Lung (tissue), 11 donors: ENCODE measurements at regions not wholly inside any gene's neighbourhood (a gene's known extent, or its start where the extent isn't known, plus 50 kb on each side); places are given as distances from the start of the nearest gene placed in this dataset.
"Not testable (repeated sequence)": the region's sequence is repeated elsewhere in the genome, so short reads cannot be mapped to it uniquely, and the experiment has no call there.

Source experiments
- ATAC-seq: fragments of 200-7000 bp; cut with Tn5 transposase; one replicate; pipeline ENCODE4 v1.9.1; 2020; ENCODE audit warnings: moderate number of reproducible peaks; ENCODE audit not compliant: insufficient read depth, low FRiP score
- DNase-seq, 3 donors: peaks; one replicate each; pipeline ENCODE4 v3.0.0-alpha.2; 2013 to 2017
- H3K27ac ChIP-seq, 2 donors: one replicate each; pipeline ENCODE4 v1.5.1; 2013; ENCODE audit warnings: mild to moderate bottlenecking in 2 of 2, moderate library complexity in 2 of 2, control low read depth in 1 of 2, inconsistent platforms in 1 of 2, low read depth in 1 of 2, low read length in 1 of 2
- H3K27me3 ChIP-seq, 3 donors: one replicate each; pipeline ENCODE4 v1.5.1; 2013; ENCODE audit warnings: low read length in 2 of 3; ENCODE audit not compliant: control insufficient read depth in 3 of 3, insufficient read depth in 3 of 3
- H3K36me3 ChIP-seq, 4 donors: one replicate each; pipeline ENCODE4 v1.5.1; 2013; ENCODE audit warnings: low read length in 4 of 4, mild to moderate bottlenecking in 1 of 4, moderate library complexity in 1 of 4; ENCODE audit not compliant: control insufficient read depth in 4 of 4, insufficient read depth in 4 of 4
- H3K4me1 ChIP-seq, 5 donors: one replicate each; pipeline ENCODE4 v1.5.1; 2013; ENCODE audit warnings: low read length in 5 of 5, mild to moderate bottlenecking in 2 of 5, moderate library complexity in 1 of 5; ENCODE audit not compliant: control insufficient read depth in 5 of 5, insufficient read depth in 5 of 5
- H3K4me3 ChIP-seq: one replicate; pipeline ENCODE4 v1.5.1; 2013; ENCODE audit warnings: mild to moderate bottlenecking, control low read depth, moderate library complexity
- H3K9ac ChIP-seq, 2 donors: one replicate each; pipeline ENCODE4 v1.5.1; 2013; ENCODE audit warnings: low read length in 2 of 2, control low read depth in 1 of 2; ENCODE audit not compliant: insufficient read depth in 1 of 2
- H3K9me3 ChIP-seq, 4 donors: one replicate each; pipeline ENCODE4 v1.5.1; 2013; ENCODE audit warnings: low read length in 3 of 4, mild to moderate bottlenecking in 1 of 4, moderate library complexity in 1 of 4; ENCODE audit not compliant: control insufficient read depth in 4 of 4, insufficient read depth in 3 of 4
- CTCF ChIP-seq: IDR thresholded peaks from 2 replicates; pipeline ENCODE4 v1.5.1; 2012; ENCODE audit warnings: mild to moderate bottlenecking; ENCODE audit errors: control extremely low read depth, extremely low read depth
- WGBS, 2 donors: extraction: QIAGEN DNeasy Blood & Tissue Kit; methylation state at CpG; one replicate each; pipeline ENCODE4 v1.1.7; 2013; 5-methylcytosine and 5-hydroxymethylcytosine counted together
- donor health status: control.
- donor health status: control.
- donor health status: Bipolar disorder and iron deficiency.
- donor health status: healthy.
- donor health status: DM: yes; HTN: yes; CAD: no.

GRCh38 chr15:79157631-79158592, 67.3 kb upstream of the RASGRF1 start:
- H3K4me3 ChIP-seq: no peak overlapping the region
- no peak overlapping the region for H3K27ac ChIP-seq
- ATAC-seq (no peak), DNase-seq (no peak)
- 89 to 95% methylated on average over 13 of the region's 13 CpGs for WGBS, 2 donors
- H3K9ac ChIP-seq: no peak overlapping the region
- no peaks in the 10 kb centered on the region for H3K4me1 ChIP-seq
- TF ChIP-seq CTCF: no peak
- no peaks in the 10 kb centered on the region for H3K27me3 ChIP-seq
- H3K9me3 ChIP-seq: peaks cover 0 to 2% (median 0%) of the 10 kb centered on the region in 4 donors
- no peaks in the 10 kb centered on the region for H3K36me3 ChIP-seq

- H3K4me3 ChIP-seq: no peak overlapping the region
- H3K27ac ChIP-seq: no peak overlapping the region
- H3K9me3 ChIP-seq: peaks cover 0 to 2% (median 0%) of the 10 kb centered on the region in 4 donors
- no peak overlapping the region for H3K9ac ChIP-seq
- H3K27me3 ChIP-seq: no peaks in the 10 kb centered on the region
- no peaks in the 10 kb centered on the region for H3K36me3 ChIP-seq
- WGBS, 2 donors: 88 to 89% methylated on average over 7 of the region's 7 CpGs
- no peaks in the 10 kb centered on the region for H3K4me1 ChIP-seq
- DNase-seq (no peak), ATAC-seq (no peak)
- TF ChIP-seq CTCF: no peak
Measured at GRCh38 chr15:79156704-79157375, 66.3 kb upstream of the RASGRF1 start.

GRCh38 chr15:79154483-79155135, 64.0 kb upstream of the RASGRF1 start:
- TF ChIP-seq CTCF: no peak
- 19 to 23% methylated on average over 9 of the region's 9 CpGs for WGBS, 2 donors
- Histone ChIP-seq H3K27me3 (no peaks in the 10 kb centered on the region), H3K36me3 (no peaks in the 10 kb centered on the region), H3K27ac (no peak overlapping the region), H3K9me3 (peaks cover 0 to 4% (median 0%) of the 10 kb centered on the region in 4 donors), H3K4me3 (no peak overlapping the region), H3K9ac (no peak overlapping the region), H3K4me1 (no peaks in the 10 kb centered on the region)
- peak; percentile 32 to 52 (median 47) for DNase-seq
- ATAC-seq: no peak

- WGBS, 2 donors: 90 to 91% methylated on average over 1 of the region's 1 CpG
- not testable (repeated sequence) for H3K27me3 ChIP-seq, DNase-seq, H3K4me3 ChIP-seq, ATAC-seq, H3K36me3 ChIP-seq, H3K9ac ChIP-seq, H3K27ac ChIP-seq, H3K4me1 ChIP-seq
- H3K9me3 ChIP-seq: peaks cover 0 to 12% (median 5%) of the 10 kb centered on the region in 4 donors
Measured at GRCh38 chr15:79144290-79144689, 53.7 kb upstream of the RASGRF1 start.
